OCI-LY7 (cell line): ENCODE measurements at regions not wholly inside any gene's neighbourhood (a gene's known extent, or its start where the extent isn't known, plus 50 kb on each side); places are given as distances from the start of the nearest gene placed in this dataset.
"Not testable (repeated sequence)": the region's sequence is repeated elsewhere in the genome, so short reads cannot be mapped to it uniquely, and the experiment has no call there.

Experiments used
- BruUV-seq: library from RNA; stranded (reverse); fragments of 400-500 nt; replicated peaks from 2 replicates; lab custom pipeline; 2021; lab: Mats Ljungman, UMichigan
- CTCF ChIA-PET: fragments of 300-600 bp; sonication (Branson Sonifier 250); formaldehyde crosslinking; loops from one replicate; lab custom pipeline; 2022; ENCODE audit warnings: antibody characterized with exemption; ENCODE audit not compliant: unreplicated experiment; lab: Charles Lee
- POLR2A ChIA-PET: fragments of 300-600 bp; sonication (Branson Sonifier 250); formaldehyde crosslinking; loops from one replicate; lab custom pipeline; 2022; ENCODE audit warnings: antibody characterized with exemption; lab: Charles Lee
- DNase-seq: peaks from one replicate; pipeline ENCODE4 v3.0.0-alpha.2; 2015; ENCODE audit warnings: low spot score
- H2AFZ ChIP-seq: fragments of 200-600 bp; sonication (generic), shearing (Covaris generic); 2 replicates; pipeline ENCODE4 v1.6.1; 2014; ENCODE audit warnings: mild to moderate bottlenecking, antibody characterized with exemption, low read length, moderate library complexity
- H3K27ac ChIP-seq: fragments of 200-600 bp; sonication (generic); 2 replicates; pipeline ENCODE4 v1.5.1; 2014; ENCODE audit warnings: mixed run types, low read depth, mild to moderate bottlenecking, moderate library complexity, low read length, inconsistent platforms; ENCODE audit not compliant: poor library complexity, severe bottlenecking
- H3K36me3 ChIP-seq: fragments of 200-600 bp; sonication (generic); 2 replicates; pipeline ENCODE4 v1.6.1; 2014; ENCODE audit warnings: mild to moderate bottlenecking, antibody characterized with exemption, low read length, moderate library complexity, mixed read lengths; ENCODE audit not compliant: insufficient read depth
- H3K4me1 ChIP-seq: fragments of 200-600 bp; sonication (generic); 2 replicates; pipeline ENCODE4 v1.5.1; 2014; ENCODE audit warnings: mild to moderate bottlenecking, low read length; ENCODE audit not compliant: insufficient read depth, poor library complexity, severe bottlenecking
- H3K4me2 ChIP-seq: fragments of 200-600 bp; sonication (generic); 2 replicates; pipeline ENCODE4 v1.6.1; 2014; ENCODE audit warnings: mild to moderate bottlenecking, low read length
- H3K4me3 ChIP-seq: fragments of 200-600 bp; sonication (generic); 2 replicates; pipeline ENCODE4 v1.5.1; 2014; ENCODE audit warnings: mild to moderate bottlenecking, low read depth, low read length; ENCODE audit not compliant: poor library complexity, severe bottlenecking
- H3K79me2 ChIP-seq: fragments of 200-600 bp; sonication (generic); 2 replicates; pipeline ENCODE4 v1.6.1; 2016; ENCODE audit warnings: low read depth, mild to moderate bottlenecking, low read length, moderate library complexity, mixed read lengths; ENCODE audit not compliant: insufficient read depth
- H3K9me2 ChIP-seq: fragments of 200-600 bp; sonication (generic); 2 replicates; pipeline ENCODE4 v1.6.1; 2016; ENCODE audit warnings: mild to moderate bottlenecking, low read length, mixed read lengths; ENCODE audit not compliant: insufficient read depth
- H3K9me3 ChIP-seq: fragments of 200-600 bp; sonication (generic); 2 replicates; pipeline ENCODE4 v1.6.1; 2014; ENCODE audit warnings: mild to moderate bottlenecking, mixed run types, low read length, mixed read lengths
- H4K20me1 ChIP-seq: fragments of 200-600 bp; sonication (generic); 2 replicates; pipeline ENCODE4 v1.6.1; 2014; ENCODE audit warnings: mild to moderate bottlenecking, antibody characterized with exemption, low read length, moderate library complexity, mixed read lengths; ENCODE audit not compliant: insufficient read depth
- CTCF ChIP-seq: fragments of 200-600 bp; sonication (generic); conservative IDR thresholded peaks from 2 replicates; pipeline ENCODE4 v1.5.1; 2014; ENCODE audit warnings: mild to moderate bottlenecking, antibody characterized with exemption, low read length, moderate library complexity, mixed read lengths
- EZH2phosphoT487 ChIP-seq: fragments of 200-600 bp; sonication (generic); IDR thresholded peaks from 2 replicates; pipeline ENCODE4 v1.6.1; 2018; ENCODE audit warnings: low read depth, borderline replicate concordance, mild to moderate bottlenecking, mixed run types, antibody characterized with exemption, low read length, moderate library complexity, mixed read lengths
- intact Hi-C: fragments of 100-400 bp; cut with micrococcal nuclease; formaldehyde crosslinking; loops from one replicate; pipeline ENCODE4 v1.10.0; 2022; ENCODE audit not compliant: unreplicated experiment

GRCh38 chr10:64350665-64351064, 829.5 kb downstream of the REEP3 start:
- no peak overlapping the region for H3K4me3 ChIP-seq
- H3K27ac ChIP-seq, result no peak overlapping the region
- no peak overlapping the region for H3K4me2 ChIP-seq
- H3K9me2 ChIP-seq, result no peaks in the 10 kb centered on the region
- H4K20me1 ChIP-seq, result no peaks in the 10 kb centered on the region
- intact Hi-C loops, result no loop called here
- no TSS peak for BruUV-seq
- POLR2A ChIA-PET, result no interaction called here
- no peaks in the 10 kb centered on the region for H3K36me3 ChIP-seq
- H3K4me1 ChIP-seq, result no peaks in the 10 kb centered on the region
- no peak for DNase-seq
- TF ChIP-seq EZH2phosphoT487 (no peak), CTCF (no peak)
- CTCF ChIA-PET, result no interaction called here
- H2AFZ ChIP-seq, result no peak overlapping the region
- H3K9me3 ChIP-seq, result no peaks in the 10 kb centered on the region
- no peaks in the 10 kb centered on the region for H3K79me2 ChIP-seq

GRCh38 chr10:64358907-64359306, 837.7 kb downstream of the REEP3 start:
- ChIA-PET CTCF (no interaction called here), POLR2A (interaction anchor here (0.7 to 1.4 kb wide), 3 partner anchors 89 to 1943 kb away, joined by 3 read pairs; no protein-coding TSS in a partner anchor)
- Histone ChIP-seq H3K4me3 (no peak overlapping the region), H3K27ac (no peak overlapping the region), H3K79me2 (no peaks in the 10 kb centered on the region), H2AFZ (no peak overlapping the region), H3K9me3 (no peaks in the 10 kb centered on the region), H4K20me1 (no peaks in the 10 kb centered on the region), H3K9me2 (no peaks in the 10 kb centered on the region), H3K36me3 (no peaks in the 10 kb centered on the region), H3K4me2 (no peak overlapping the region), H3K4me1 (no peaks in the 10 kb centered on the region)
- BruUV-seq, result no TSS peak
- TF ChIP-seq CTCF, result no peak
- intact Hi-C loops, result no loop called here
- DNase-seq, result no peak

- H3K9me3 ChIP-seq, BruUV-seq, H3K27ac ChIP-seq, DNase-seq, intact Hi-C loops, H3K4me3 ChIP-seq, H3K4me2 ChIP-seq, H3K79me2 ChIP-seq, H3K9me2 ChIP-seq, H4K20me1 ChIP-seq, CTCF ChIA-PET, H3K4me1 ChIP-seq, H2AFZ ChIP-seq, H3K36me3 ChIP-seq: not testable (repeated sequence)
- POLR2A ChIA-PET, result interaction anchor here (0.6 kb wide), 1 partner anchor 83 kb away, joined by 7 read pairs; no protein-coding TSS in a partner anchor
Observed at GRCh38 chr10:64360240-64360639, 839.0 kb downstream of the REEP3 start.
